ENCODE measurements at regions not wholly inside any gene's neighbourhood (a gene's known extent, or its start where the extent isn't known, plus 50 kb on each side); places are given as distances from the start of the nearest gene placed in this dataset.
"Not testable (repeated sequence)": the region's sequence is repeated elsewhere in the genome, so short reads cannot be mapped to it uniquely, and the experiment has no call there.

GRCh38 chr11:3437441-3437840 lies 58.5 kb upstream of the ZNF195 start:
- not testable (repeated sequence) for DNase-seq

GRCh38 chr11:3434976-3435375 lies 56.0 kb upstream of the ZNF195 start:
- no peak for DNase-seq

GRCh38 chr11:3429191-3429590 lies 50.2 kb upstream of the ZNF195 start:
- not testable (repeated sequence) for DNase-seq

Measured in CD4-positive, alpha-beta T cell treated with Interferon gamma for 1 hour (primary cell).